ENCODE measurements at regions not wholly inside any gene's neighbourhood (a gene's known extent, or its start where the extent isn't known, plus 50 kb on each side); places are given as distances from the start of the nearest gene placed in this dataset.

DNA sequence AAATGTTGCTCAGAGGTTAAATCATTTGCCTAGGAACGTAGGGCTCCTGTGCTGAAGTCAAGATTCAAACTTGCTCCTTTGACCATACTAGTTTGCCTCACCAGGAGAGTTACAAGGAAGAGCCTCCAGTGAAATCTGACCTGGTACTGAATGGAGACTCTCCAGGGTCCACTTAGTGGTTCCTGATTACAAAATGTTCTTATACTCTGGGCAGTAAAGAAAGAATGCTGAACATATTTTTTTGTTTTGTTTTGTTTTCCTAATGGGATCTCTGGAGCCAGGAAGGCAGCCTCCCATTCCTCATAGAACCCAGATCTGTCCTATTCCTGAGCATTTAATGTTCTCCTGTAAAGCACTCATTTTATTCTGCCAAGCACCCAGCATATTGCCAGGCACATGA lies 256.5 kb upstream of the CLINT1 start:
- TF ChIP-seq EZH2 (IDR thresholded peaks at IDR 0.05; ENCODE audit: low read length, unreplicated experiment) (no peak), EZH2phosphoT487 (IDR thresholded peaks at IDR 0.05; ENCODE audit: borderline replicate concordance, low read length) (no peak)
- TF ChIP-seq, protein P1, sequence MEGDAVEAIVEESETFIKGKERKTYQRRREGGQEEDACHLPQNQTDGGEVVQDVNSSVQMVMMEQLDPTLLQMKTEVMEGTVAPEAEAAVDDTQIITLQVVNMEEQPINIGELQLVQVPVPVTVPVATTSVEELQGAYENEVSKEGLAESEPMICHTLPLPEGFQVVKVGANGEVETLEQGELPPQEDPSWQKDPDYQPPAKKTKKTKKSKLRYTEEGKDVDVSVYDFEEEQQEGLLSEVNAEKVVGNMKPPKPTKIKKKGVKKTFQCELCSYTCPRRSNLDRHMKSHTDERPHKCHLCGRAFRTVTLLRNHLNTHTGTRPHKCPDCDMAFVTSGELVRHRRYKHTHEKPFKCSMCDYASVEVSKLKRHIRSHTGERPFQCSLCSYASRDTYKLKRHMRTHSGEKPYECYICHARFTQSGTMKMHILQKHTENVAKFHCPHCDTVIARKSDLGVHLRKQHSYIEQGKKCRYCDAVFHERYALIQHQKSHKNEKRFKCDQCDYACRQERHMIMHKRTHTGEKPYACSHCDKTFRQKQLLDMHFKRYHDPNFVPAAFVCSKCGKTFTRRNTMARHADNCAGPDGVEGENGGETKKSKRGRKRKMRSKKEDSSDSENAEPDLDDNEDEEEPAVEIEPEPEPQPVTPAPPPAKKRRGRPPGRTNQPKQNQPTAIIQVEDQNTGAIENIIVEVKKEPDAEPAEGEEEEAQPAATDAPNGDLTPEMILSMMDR (conservative IDR thresholded peaks at IDR 0.05; ENCODE audit: low read depth, low read length), result no peak
- DNase-seq (no peak), ATAC-seq (no peak)
- Histone ChIP-seq H3K4me3 (ENCODE audit: low read length) (no peak overlapping the region), H4K20me1 (ENCODE audit: low read length) (no peaks in the 10 kb centered on the region), H3K79me2 (ENCODE audit: low read length) (no peaks in the 10 kb centered on the region), H3K4me2 (ENCODE audit: low read length) (no peak overlapping the region), H3K4me1 (ENCODE audit: insufficient read depth, low read length) (peaks cover 9% of the 10 kb centered on the region), H2AFZ (ENCODE audit: low read length) (no peak overlapping the region), H3K27ac (ENCODE audit: low read length) (no peak overlapping the region), H3K9me2 (replicated peaks; ENCODE audit: low read length) (no peaks in the 10 kb centered on the region), H3K27me3 (ENCODE audit: low read length) (peaks cover 44% of the 10 kb centered on the region), H3F3A (ENCODE audit: low read length, unreplicated experiment) (no peaks in the 10 kb centered on the region), H3K9me3 (ENCODE audit: low read length) (no peaks in the 10 kb centered on the region), H3K9ac (ENCODE audit: low read length) (no peak overlapping the region), H3K36me3 (ENCODE audit: low read depth, low read length) (no peaks in the 10 kb centered on the region)
- ChIA-PET POLR2A (ENCODE audit: unreplicated experiment) (no interaction called here), CTCF (no interaction called here)
- no TSS peak for BruUV-seq (replicated peaks)
- intact Hi-C loops (cut with micrococcal nuclease), result no loop called here

DNA sequence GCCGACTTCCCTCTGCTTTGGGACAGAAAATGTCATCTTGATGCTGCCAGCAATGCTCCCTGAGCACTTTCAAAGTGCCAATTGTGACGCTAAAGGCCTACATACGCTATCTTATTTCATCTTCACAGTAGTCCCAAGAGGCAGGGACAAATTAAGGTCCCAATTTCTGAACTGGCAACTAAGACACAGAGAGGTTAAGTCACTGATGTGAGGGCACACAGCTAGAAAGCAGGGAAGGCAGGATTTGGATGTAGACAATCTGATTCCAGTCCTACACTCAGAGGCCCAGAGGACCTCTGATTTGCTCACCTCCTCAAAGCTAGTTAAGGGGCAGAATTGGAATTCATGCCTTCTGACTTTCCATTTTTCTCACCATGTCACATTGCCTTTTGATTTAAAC lies 249.2 kb upstream of the CLINT1 start:
- Histone ChIP-seq H3K9me3 (ENCODE audit: low read length) (no peaks in the 10 kb centered on the region), H3K27ac (ENCODE audit: low read length) (no peak overlapping the region), H3F3A (ENCODE audit: low read length, unreplicated experiment) (no peaks in the 10 kb centered on the region), H3K36me3 (ENCODE audit: low read depth, low read length) (no peaks in the 10 kb centered on the region), H3K79me2 (ENCODE audit: low read length) (no peaks in the 10 kb centered on the region), H3K4me2 (ENCODE audit: low read length) (no peak overlapping the region), H3K27me3 (ENCODE audit: low read length) (peaks cover 42% of the 10 kb centered on the region), H3K4me3 (ENCODE audit: low read length) (no peak overlapping the region), H3K9me2 (replicated peaks; ENCODE audit: low read length) (no peaks in the 10 kb centered on the region), H3K9ac (ENCODE audit: low read length) (no peak overlapping the region), H2AFZ (ENCODE audit: low read length) (no peak overlapping the region), H3K4me1 (ENCODE audit: insufficient read depth, low read length) (no peaks in the 10 kb centered on the region), H4K20me1 (ENCODE audit: low read length) (no peaks in the 10 kb centered on the region)
- ChIA-PET CTCF (no interaction called here), POLR2A (ENCODE audit: unreplicated experiment) (no interaction called here)
- intact Hi-C loops (cut with micrococcal nuclease), result no loop called here
- TF ChIP-seq EZH2 (IDR thresholded peaks at IDR 0.05; ENCODE audit: low read length, unreplicated experiment), result no peak
- BruUV-seq (replicated peaks), result no TSS peak
- DNase-seq (no peak), ATAC-seq (no peak)

DNA sequence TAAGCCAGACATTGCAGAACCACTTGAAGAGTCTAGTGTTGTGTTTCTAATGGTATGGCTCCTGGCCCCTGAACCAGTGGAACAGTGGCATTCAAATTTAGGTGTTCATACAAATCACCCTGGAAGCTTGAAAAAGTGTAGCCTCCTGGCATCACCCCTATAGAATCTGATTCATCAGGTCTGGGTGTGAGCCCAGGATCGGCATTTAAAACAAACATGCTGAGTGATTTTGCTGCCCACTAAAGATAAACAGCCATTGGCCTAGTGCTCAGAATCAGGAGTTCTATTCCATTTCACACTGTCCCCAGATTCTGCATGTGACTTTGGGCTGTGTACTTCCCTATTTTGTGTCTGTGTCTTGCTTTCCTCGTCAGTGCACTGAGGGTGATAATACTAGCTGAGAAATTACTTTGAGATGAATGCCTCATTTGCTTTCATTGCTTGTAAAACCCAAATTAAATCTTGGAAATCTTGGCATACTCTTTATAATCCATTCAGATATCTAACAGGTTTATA lies 241.5 kb upstream of the CLINT1 start:
- no peaks in the 10 kb centered on the region for H3K36me3 ChIP-seq (ENCODE audit: low read depth, low read length)
- no peaks in the 10 kb centered on the region for H3K9me3 ChIP-seq (ENCODE audit: low read length)
- CTCF ChIA-PET, result no interaction called here
- H3K9ac ChIP-seq (ENCODE audit: low read length), result no peak overlapping the region
- intact Hi-C loops (cut with micrococcal nuclease), result no loop called here
- peaks cover 8% of the 10 kb centered on the region; the same call in 1 of the 2 replicates for H3K27me3 ChIP-seq (ENCODE audit: low read length)
- H3K4me3 ChIP-seq (ENCODE audit: low read length), result no peak overlapping the region
- BruUV-seq (replicated peaks), result no TSS peak
- no peak for TF ChIP-seq EZH2phosphoT487 (IDR thresholded peaks at IDR 0.05; ENCODE audit: borderline replicate concordance, low read length)
- DNase-seq (peak; percentile 64), ATAC-seq (peak; percentile 81)
- no peaks in the 10 kb centered on the region for H3K79me2 ChIP-seq (ENCODE audit: low read length)
- no peak overlapping the region for H3K27ac ChIP-seq (ENCODE audit: low read length)
- H3F3A ChIP-seq (ENCODE audit: low read length, unreplicated experiment), result no peaks in the 10 kb centered on the region
- no peaks in the 10 kb centered on the region for H4K20me1 ChIP-seq (ENCODE audit: low read length)
- no peaks in the 10 kb centered on the region for H3K9me2 ChIP-seq (replicated peaks; ENCODE audit: low read length)
- no peak overlapping the region for H2AFZ ChIP-seq (ENCODE audit: low read length)
- H3K4me1 ChIP-seq (ENCODE audit: insufficient read depth, low read length), result no peaks in the 10 kb centered on the region
- H3K4me2 ChIP-seq (ENCODE audit: low read length), result no peak overlapping the region
- POLR2A ChIA-PET (ENCODE audit: unreplicated experiment), result no interaction called here

DNA sequence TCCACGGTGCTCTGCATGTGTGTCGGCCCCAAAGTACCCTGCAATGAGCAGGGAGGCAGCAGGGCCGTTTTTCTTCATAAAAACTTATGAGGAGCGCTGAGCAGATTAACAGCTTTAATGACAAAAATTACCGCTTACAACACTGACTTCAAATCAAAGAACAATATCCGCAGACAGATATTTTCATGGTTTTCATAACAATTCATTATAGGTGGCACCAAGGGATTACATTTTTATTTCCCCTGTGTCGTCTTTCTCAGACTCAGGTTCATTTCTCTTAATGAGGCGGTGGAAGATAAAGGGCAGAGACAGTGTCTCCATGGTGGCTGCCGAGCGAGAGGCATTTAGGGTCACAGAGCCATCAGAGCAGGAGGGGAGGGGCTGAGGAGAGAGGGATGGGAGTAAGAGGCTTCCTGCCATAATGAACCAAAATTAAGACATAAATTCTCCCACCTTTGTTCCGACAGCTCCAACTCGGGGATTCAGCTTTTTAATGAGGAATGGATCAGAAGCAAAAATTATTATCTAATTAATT lies 240.7 kb upstream of the CLINT1 start:
- ChIA-PET CTCF (no interaction called here), POLR2A (ENCODE audit: unreplicated experiment) (no interaction called here)
- BruUV-seq (replicated peaks), result no TSS peak
- no peak overlapping the region for H3K9ac ChIP-seq (ENCODE audit: low read length)
- no peaks in the 10 kb centered on the region for H3K79me2 ChIP-seq (ENCODE audit: low read length)
- no peak overlapping the region for H3K4me2 ChIP-seq (ENCODE audit: low read length)
- H4K20me1 ChIP-seq (ENCODE audit: low read length), result no peaks in the 10 kb centered on the region
- H3K4me1 ChIP-seq (ENCODE audit: insufficient read depth, low read length), result no peaks in the 10 kb centered on the region
- no peak overlapping the region for H3K27ac ChIP-seq (ENCODE audit: low read length)
- H3K27me3 ChIP-seq (ENCODE audit: low read length), result peaks cover 8% of the 10 kb centered on the region; the same call in 1 of the 2 replicates
- ATAC-seq (no peak), DNase-seq (no peak)
- no peaks in the 10 kb centered on the region for H3K9me3 ChIP-seq (ENCODE audit: low read length)
- intact Hi-C loops (cut with micrococcal nuclease), result no loop called here
- no peaks in the 10 kb centered on the region for H3K9me2 ChIP-seq (replicated peaks; ENCODE audit: low read length)
- H3K4me3 ChIP-seq (ENCODE audit: low read length), result no peak overlapping the region
- H2AFZ ChIP-seq (ENCODE audit: low read length), result no peak overlapping the region
- H3F3A ChIP-seq (ENCODE audit: low read length, unreplicated experiment), result no peaks in the 10 kb centered on the region
- no peaks in the 10 kb centered on the region for H3K36me3 ChIP-seq (ENCODE audit: low read depth, low read length)
- TF ChIP-seq EZH2 (IDR thresholded peaks at IDR 0.05; ENCODE audit: low read length, unreplicated experiment) (no peak), EZH2phosphoT487 (IDR thresholded peaks at IDR 0.05; ENCODE audit: borderline replicate concordance, low read length) (no peak)
- TF ChIP-seq, protein P1 (conservative IDR thresholded peaks at IDR 0.05; ENCODE audit: low read depth, low read length), result no peak

Data from PC-3 (cell line).